Panc1 (cell line): ENCODE measurements at regions not wholly inside any gene's neighbourhood (a gene's known extent, or its start where the extent isn't known, plus 50 kb on each side); places are given as distances from the start of the nearest gene placed in this dataset.

Experiments
- ATAC-seq: fragments of 200-7000 bp; cut with Tn5 transposase; 2 replicates; pipeline ENCODE4 v1.9.1; 2020; ENCODE audit warnings: mild to moderate bottlenecking, moderate library complexity
- BruUV-seq: library from RNA; stranded (reverse); fragments of 400-500 nt; replicated peaks from 2 replicates; lab custom pipeline; 2021; lab: Mats Ljungman, UMichigan
- CTCF ChIA-PET: fragments of 300-600 bp; sonication (Branson Sonifier 250); formaldehyde crosslinking; loops from one replicate; lab custom pipeline; 2022; ENCODE audit warnings: antibody characterized with exemption; lab: Charles Lee
- POLR2A ChIA-PET: fragments of 300-600 bp; sonication (Branson Sonifier 250); formaldehyde crosslinking; loops from one replicate; lab custom pipeline; 2022; ENCODE audit warnings: antibody characterized with exemption; lab: Charles Lee
- DNase-seq: peaks from one replicate; pipeline ENCODE4 v3.0.0-alpha.2; 2010; ENCODE audit warnings: low read depth, low spot score
- H3K27ac ChIP-seq: 2 replicates; pipeline ENCODE4 v1.5.1; 2011; ENCODE audit warnings: mild to moderate bottlenecking, low read length, inconsistent platforms
- H3K27me3 ChIP-seq: fragments of 200-500 bp; sonication (Bioruptor generic); 2 replicates; pipeline ENCODE4 v1.6.0; 2014; ENCODE audit warnings: low read length, inconsistent platforms; ENCODE audit not compliant: control insufficient read depth, insufficient read depth
- H3K36me3 ChIP-seq: fragments of 200-500 bp; sonication (Bioruptor generic); 2 replicates; pipeline ENCODE4 v1.5.1; 2014; ENCODE audit warnings: inconsistent platforms, mild to moderate bottlenecking, low read length, moderate library complexity; ENCODE audit not compliant: control insufficient read depth, insufficient read depth
- H3K4me1 ChIP-seq: 2 replicates; pipeline ENCODE4 v1.5.1; 2011; ENCODE audit warnings: inconsistent platforms, mild to moderate bottlenecking, low read length, moderate library complexity; ENCODE audit not compliant: control insufficient read depth, insufficient read depth
- H3K4me3 ChIP-seq, 2 experiments: 2 replicates each; pipeline ENCODE4 v1.5.1; 2011 to 2012; ENCODE audit warnings: low read depth in 2 of 2, low read length in 2 of 2, mild to moderate bottlenecking in 2 of 2, inconsistent platforms in 1 of 2, moderate library complexity in 1 of 2
- H3K9me3 ChIP-seq: fragments of 200-500 bp; sonication (Bioruptor generic); 2 replicates; pipeline ENCODE4 v1.5.1; 2014; ENCODE audit warnings: low read depth, mild to moderate bottlenecking, inconsistent platforms, low read length, moderate library complexity; ENCODE audit not compliant: control insufficient read depth, insufficient read depth
- CTCF ChIP-seq: fragments of 450-650 bp; IDR thresholded peaks from 2 replicates; pipeline ENCODE4 v1.5.1; 2017; ENCODE audit warnings: mild to moderate bottlenecking
- POLR2AphosphoS5 ChIP-seq: IDR thresholded peaks from 2 replicates; pipeline ENCODE4 v1.6.1; 2012; ENCODE audit warnings: mild to moderate bottlenecking, low read depth, low read length, moderate library complexity
- REST ChIP-seq, 2 experiments: IDR thresholded peaks; 2 replicates each; pipeline ENCODE4 v1.6.1; 2011 to 2012; ENCODE audit warnings: low read depth in 2 of 2, control low read depth in 1 of 2, low read length in 1 of 2, mild to moderate bottlenecking in 1 of 2, moderate library complexity in 1 of 2; ENCODE audit not compliant: insufficient read depth in 1 of 2
- SIN3A ChIP-seq: IDR thresholded peaks from 2 replicates; pipeline ENCODE4 v1.6.1; 2012; ENCODE audit warnings: low read depth, mild to moderate bottlenecking, low read length, moderate library complexity, borderline replicate concordance; ENCODE audit not compliant: insufficient read depth
- TCF7L2 ChIP-seq: IDR thresholded peaks from 2 replicates; pipeline ENCODE4 v1.6.1; 2011; ENCODE audit warnings: mild to moderate bottlenecking, low read depth, low read length, inconsistent platforms
- in situ Hi-C: cut with HindIII; loops from 2 replicates; pipeline ENCODE4 v1.10.0; 2016; ENCODE audit warnings: low sequenced_read_pairs, low pct_unique_long_range_greater_than_20kb
- intact Hi-C: fragments of 100-400 bp; cut with micrococcal nuclease; formaldehyde crosslinking; loops from one replicate; pipeline ENCODE4 v1.10.0; 2022; ENCODE audit not compliant: unreplicated experiment

GRCh38 chr6:48240287-48240686 lies 129.3 kb upstream of the PTCHD4 start:
- intact Hi-C loops, result no loop called here
- DNase-seq (no peak), ATAC-seq (no peak)
- Histone ChIP-seq H3K4me3 (no peak overlapping the region), H3K27me3 (no peaks in the 10 kb centered on the region), H3K36me3 (no peaks in the 10 kb centered on the region), H3K27ac (no peak overlapping the region), H3K9me3 (no peaks in the 10 kb centered on the region), H3K4me1 (no peaks in the 10 kb centered on the region)
- ChIA-PET CTCF (no interaction called here), POLR2A (no interaction called here)
- no TSS peak for BruUV-seq
- TF ChIP-seq POLR2AphosphoS5 (no peak), CTCF (no peak), TCF7L2 (no peak), SIN3A (no peak), REST (IDR thresholded peaks at IDR 0.05; ENCODE audit: insufficient read depth in 1 of 2, low read depth in 2 of 2, low read length in 1 of 2) (no peak)
- in situ Hi-C loops, result no loop called here

GRCh38 chr6:48236375-48236774 lies 125.4 kb upstream of the PTCHD4 start:
- Histone ChIP-seq H3K27me3 (no peaks in the 10 kb centered on the region), H3K4me3 (no peak overlapping the region), H3K36me3 (no peaks in the 10 kb centered on the region), H3K27ac (no peak overlapping the region), H3K9me3 (no peaks in the 10 kb centered on the region), H3K4me1 (no peaks in the 10 kb centered on the region)
- ChIA-PET POLR2A (no interaction called here), CTCF (no interaction called here)
- DNase-seq (no peak), ATAC-seq (no peak)
- intact Hi-C loops (no loop called here), in situ Hi-C loops (no loop called here)
- no TSS peak for BruUV-seq
- no peak for TF ChIP-seq CTCF
- no peak for TF ChIP-seq REST (IDR thresholded peaks at IDR 0.05; ENCODE audit: insufficient read depth in 1 of 2, low read depth in 2 of 2, low read length in 1 of 2)
- TF ChIP-seq POLR2AphosphoS5, result no peak
- TF ChIP-seq SIN3A, result no peak
- no peak for TF ChIP-seq TCF7L2
